ENCODE measurements at regions not wholly inside any gene's neighbourhood (a gene's known extent, or its start where the extent isn't known, plus 50 kb on each side); places are given as distances from the start of the nearest gene placed in this dataset.

GRCh38 chr3:180311242-180311641 is 274.5 kb upstream of the PEX5L start:
- H3K27ac ChIP-seq (ENCODE audit: low read length), result no peak overlapping the region
- no peak overlapping the region for H3K9ac ChIP-seq (ENCODE audit: low read length)
- no peak overlapping the region for H3K4me2 ChIP-seq (ENCODE audit: low read length)

DNA sequence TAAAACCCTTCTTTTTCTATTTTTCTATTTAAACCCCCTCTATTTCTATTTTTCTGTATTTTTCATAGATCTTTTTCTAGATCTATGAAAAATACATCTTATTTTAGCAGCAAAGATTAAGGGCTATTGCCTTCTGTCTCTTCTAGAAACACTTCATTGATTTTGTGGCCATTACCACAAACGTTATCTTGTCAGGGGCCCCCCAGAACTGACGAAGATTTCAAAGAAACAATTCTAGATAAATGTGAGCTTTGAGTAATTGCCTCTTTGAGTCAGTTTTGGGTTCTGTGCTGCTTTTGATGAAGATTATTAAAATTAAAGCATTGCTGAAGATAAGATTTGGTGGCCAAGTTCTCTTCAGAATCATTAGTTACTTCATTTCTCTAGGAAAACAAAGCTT is 279.6 kb upstream of the PEX5L start:
- no peaks in the 10 kb centered on the region for H3F3A ChIP-seq (ENCODE audit: insufficient read depth, low read length, poor library complexity, severe bottlenecking)
- no peak overlapping the region for H2AFZ ChIP-seq (ENCODE audit: low read depth, low read length)
- no peaks in the 10 kb centered on the region for H3K79me2 ChIP-seq (replicated peaks; ENCODE audit: insufficient read depth, low read length)
- H3K9ac ChIP-seq (ENCODE audit: low read length), result no peak overlapping the region
- H3K27me3 ChIP-seq (ENCODE audit: insufficient read depth, low read depth, low read length), result no peaks in the 10 kb centered on the region
- H3K27ac ChIP-seq (ENCODE audit: low read length), result no peak overlapping the region
- TF ChIP-seq SMC3 (conservative IDR thresholded peaks at IDR 0.05; ENCODE audit: poor library complexity) (no peak), EP300 (conservative IDR thresholded peaks at IDR 0.05; ENCODE audit: poor library complexity, severe bottlenecking) (no peak), MXI1 (conservative IDR thresholded peaks at IDR 0.05; ENCODE audit: poor library complexity, severe bottlenecking) (no peak), RAD21 (conservative IDR thresholded peaks at IDR 0.05) (no peak), POLR2AphosphoS5 (IDR thresholded peaks at IDR 0.05) (no peak), REST (IDR thresholded peaks at IDR 0.05; ENCODE audit: borderline replicate concordance) (no peak), TAF1 (IDR thresholded peaks at IDR 0.05; ENCODE audit: low read depth) (no peak), EZH2 (IDR thresholded peaks at IDR 0.05; ENCODE audit: borderline replicate concordance, insufficient read depth, low read length, poor library complexity, severe bottlenecking) (no peak)
- TF ChIP-seq, protein P1, sequence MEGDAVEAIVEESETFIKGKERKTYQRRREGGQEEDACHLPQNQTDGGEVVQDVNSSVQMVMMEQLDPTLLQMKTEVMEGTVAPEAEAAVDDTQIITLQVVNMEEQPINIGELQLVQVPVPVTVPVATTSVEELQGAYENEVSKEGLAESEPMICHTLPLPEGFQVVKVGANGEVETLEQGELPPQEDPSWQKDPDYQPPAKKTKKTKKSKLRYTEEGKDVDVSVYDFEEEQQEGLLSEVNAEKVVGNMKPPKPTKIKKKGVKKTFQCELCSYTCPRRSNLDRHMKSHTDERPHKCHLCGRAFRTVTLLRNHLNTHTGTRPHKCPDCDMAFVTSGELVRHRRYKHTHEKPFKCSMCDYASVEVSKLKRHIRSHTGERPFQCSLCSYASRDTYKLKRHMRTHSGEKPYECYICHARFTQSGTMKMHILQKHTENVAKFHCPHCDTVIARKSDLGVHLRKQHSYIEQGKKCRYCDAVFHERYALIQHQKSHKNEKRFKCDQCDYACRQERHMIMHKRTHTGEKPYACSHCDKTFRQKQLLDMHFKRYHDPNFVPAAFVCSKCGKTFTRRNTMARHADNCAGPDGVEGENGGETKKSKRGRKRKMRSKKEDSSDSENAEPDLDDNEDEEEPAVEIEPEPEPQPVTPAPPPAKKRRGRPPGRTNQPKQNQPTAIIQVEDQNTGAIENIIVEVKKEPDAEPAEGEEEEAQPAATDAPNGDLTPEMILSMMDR (IDR thresholded peaks at IDR 0.05; ENCODE audit: poor library complexity, severe bottlenecking), result no peak
- no peak overlapping the region for H3K4me2 ChIP-seq (ENCODE audit: low read length)
- H3K4me3 ChIP-seq (ENCODE audit: low read length), result no peak overlapping the region
- no peaks in the 10 kb centered on the region for H4K20me1 ChIP-seq (ENCODE audit: insufficient read depth)
- no peaks in the 10 kb centered on the region for H3K9me3 ChIP-seq (ENCODE audit: low read length)
- H3K36me3 ChIP-seq (ENCODE audit: insufficient read depth, low read length), result no peaks in the 10 kb centered on the region
- no peaks in the 10 kb centered on the region for H3K9me2 ChIP-seq (ENCODE audit: insufficient read depth, low read length)

More at GRCh38 chr3:180311242-180311641, 274.5 kb upstream of the PEX5L start:
- Histone ChIP-seq H3K4me3 (ENCODE audit: low read length) (no peak overlapping the region), H3K9me2 (ENCODE audit: insufficient read depth, low read length) (no peaks in the 10 kb centered on the region), H2AFZ (ENCODE audit: low read depth, low read length) (no peak overlapping the region), H3K79me2 (replicated peaks; ENCODE audit: insufficient read depth, low read length) (no peaks in the 10 kb centered on the region), H3K36me3 (ENCODE audit: insufficient read depth, low read length) (no peaks in the 10 kb centered on the region), H3F3A (ENCODE audit: insufficient read depth, low read length, poor library complexity, severe bottlenecking) (no peaks in the 10 kb centered on the region), H4K20me1 (ENCODE audit: insufficient read depth) (no peaks in the 10 kb centered on the region), H3K9me3 (ENCODE audit: low read length) (no peaks in the 10 kb centered on the region), H3K27me3 (ENCODE audit: insufficient read depth, low read depth, low read length) (no peaks in the 10 kb centered on the region)
- TF ChIP-seq TAF1 (IDR thresholded peaks at IDR 0.05; ENCODE audit: low read depth), result no peak
- TF ChIP-seq MXI1 (conservative IDR thresholded peaks at IDR 0.05; ENCODE audit: poor library complexity, severe bottlenecking), result no peak
- TF ChIP-seq EZH2 (IDR thresholded peaks at IDR 0.05; ENCODE audit: borderline replicate concordance, insufficient read depth, low read length, poor library complexity, severe bottlenecking), result no peak
- TF ChIP-seq, protein P1 (IDR thresholded peaks at IDR 0.05; ENCODE audit: poor library complexity, severe bottlenecking), result no peak
- TF ChIP-seq SMC3 (conservative IDR thresholded peaks at IDR 0.05; ENCODE audit: poor library complexity), result no peak
- TF ChIP-seq REST (IDR thresholded peaks at IDR 0.05; ENCODE audit: borderline replicate concordance), result no peak
- TF ChIP-seq RAD21 (conservative IDR thresholded peaks at IDR 0.05), result no peak
- no peak for TF ChIP-seq EP300 (conservative IDR thresholded peaks at IDR 0.05; ENCODE audit: poor library complexity, severe bottlenecking)
- no peak for TF ChIP-seq POLR2AphosphoS5 (IDR thresholded peaks at IDR 0.05)
